Keratinocyte (primary cell): ENCODE measurements at regions not wholly inside any gene's neighbourhood (a gene's known extent, or its start where the extent isn't known, plus 50 kb on each side); places are given as distances from the start of the nearest gene placed in this dataset.

Experiments used
- DNase-seq: peaks from one replicate; pipeline ENCODE4 v3.0.0-alpha.2; 2011; ENCODE audit warnings: low read depth, missing footprints, low spot score
- FAIRE-seq: peaks from 2 replicates; lab custom pipeline; 2011; peaks lifted over from hg19 to GRCh38; lab: Jason Lieb, UNC
- H2AFZ ChIP-seq: 2 replicates; pipeline ENCODE4 v1.6.0; 2012; ENCODE audit warnings: low read length, control low read depth, inconsistent platforms; ENCODE audit not compliant: control insufficient read depth
- H3K27ac ChIP-seq: 2 replicates; pipeline ENCODE4 v1.5.1; 2011; ENCODE audit warnings: low read length; ENCODE audit not compliant: control insufficient read depth, insufficient read depth
- H3K27me3 ChIP-seq: 3 replicates; pipeline ENCODE4 v1.6.0; 2011; ENCODE audit warnings: low read length; ENCODE audit not compliant: control insufficient read depth, insufficient read depth; ENCODE audit errors: extremely low read depth
- H3K36me3 ChIP-seq, 2 experiments: 2 replicates in 1 of 2; 3 replicates in 1 of 2; pipeline ENCODE4 v1.5.1; 2011; ENCODE audit warnings: low read length in 2 of 2, mild to moderate bottlenecking in 1 of 2; ENCODE audit not compliant: control insufficient read depth in 2 of 2, insufficient read depth in 2 of 2; ENCODE audit errors: extremely low read depth in 1 of 2
- H3K4me1 ChIP-seq: 3 replicates; pipeline ENCODE4 v1.5.1; 2011; ENCODE audit warnings: low read length; ENCODE audit not compliant: control insufficient read depth, insufficient read depth; ENCODE audit errors: extremely low read depth
- H3K4me2 ChIP-seq: 3 replicates; pipeline ENCODE4 v1.6.0; 2011; ENCODE audit warnings: low read depth, low read length; ENCODE audit not compliant: control insufficient read depth, insufficient read depth; ENCODE audit errors: extremely low read depth
- H3K4me3 ChIP-seq, 3 experiments: fragments of 200-600 bp in 1 of 3; sonication (generic) in 1 of 3; 2 replicates in 2 of 3; 3 replicates in 1 of 3; pipeline ENCODE4 v1.5.1; 2011 to 2016; ENCODE audit warnings: low read length in 3 of 3, mild to moderate bottlenecking in 3 of 3, control low read depth in 2 of 3, inconsistent platforms in 1 of 3, low read depth in 1 of 3, mixed read lengths in 1 of 3, mixed run types in 1 of 3, moderate library complexity in 1 of 3; ENCODE audit not compliant: control insufficient read depth in 2 of 3, insufficient read depth in 2 of 3; ENCODE audit errors: extremely low read depth in 1 of 3
- H3K79me2 ChIP-seq: 2 replicates; pipeline ENCODE4 v1.6.0; 2012; ENCODE audit warnings: low read length; ENCODE audit not compliant: control insufficient read depth, insufficient read depth
- H3K9ac ChIP-seq: 3 replicates; pipeline ENCODE4 v1.6.0; 2011; ENCODE audit warnings: low read length; ENCODE audit not compliant: control insufficient read depth, insufficient read depth; ENCODE audit errors: extremely low read depth
- H3K9me1 ChIP-seq: 3 replicates; pipeline ENCODE4 v1.6.0; 2011; ENCODE audit warnings: low read length; ENCODE audit not compliant: control insufficient read depth, insufficient read depth; ENCODE audit errors: extremely low read depth
- H3K9me3 ChIP-seq: 2 replicates; pipeline ENCODE4 v1.5.1; 2012; ENCODE audit warnings: low read depth, low read length; ENCODE audit not compliant: control insufficient read depth
- H4K20me1 ChIP-seq: 3 replicates; pipeline ENCODE4 v1.6.0; 2011; ENCODE audit warnings: low read length; ENCODE audit not compliant: control insufficient read depth, insufficient read depth; ENCODE audit errors: extremely low read depth
- CTCF ChIP-seq, 3 experiments: IDR thresholded peaks in 1 of 3; conservative IDR thresholded peaks in 1 of 3; optimal IDR thresholded peaks in 1 of 3; 2 replicates in 2 of 3; 3 replicates in 1 of 3; pipeline versions ENCODE3 to v1.5.1; 2011; ENCODE audit warnings: low read length in 3 of 3, mild to moderate bottlenecking in 3 of 3, moderate library complexity in 2 of 3, control low read depth in 1 of 3, inconsistent platforms in 1 of 3; ENCODE audit not compliant: insufficient read depth in 2 of 3; ENCODE audit errors: extremely low read depth in 1 of 3
- EZH2 ChIP-seq: IDR thresholded peaks from one replicate; pipeline ENCODE4 v1.6.1; 2012; ENCODE audit warnings: inconsistent platforms, mild to moderate bottlenecking, low read length, moderate library complexity
- dilution Hi-C: fragments of 300-500 bp; cut with MboI; formaldehyde crosslinking; loops from one replicate; pipeline ENCODE4 v1.7.0; 2020; ENCODE audit warnings: low sequenced_read_pairs; ENCODE audit not compliant: extremely low pct_ligation_motif_present

- Histone ChIP-seq H3K27ac (no peak overlapping the region), H3K9me1 (no peaks in the 10 kb centered on the region), H3K9me3 (no peaks in the 10 kb centered on the region), H4K20me1 (no peaks in the 10 kb centered on the region), H3K36me3 (no peaks in the 10 kb centered on the region), H3K4me3 (no peak overlapping the region), H3K4me2 (no peak overlapping the region), H3K27me3 (no peaks in the 10 kb centered on the region), H3K9ac (no peak overlapping the region), H3K4me1 (no peaks in the 10 kb centered on the region), H2AFZ (no peak overlapping the region), H3K79me2 (no peaks in the 10 kb centered on the region)
- FAIRE-seq (no peak), DNase-seq (no peak)
- dilution Hi-C loops, result no loop called here
- no peak for TF ChIP-seq CTCF (optimal IDR thresholded peaks at IDR 0.05 in 1 of 3, IDR thresholded peaks at IDR 0.05 in 1 of 3, conservative IDR thresholded peaks at IDR 0.05 in 1 of 3; ENCODE audit: extremely low read depth in 1 of 3, insufficient read depth in 2 of 3, low read length in 3 of 3)
- TF ChIP-seq EZH2, result no peak
Measured at GRCh38 chr6:85058806-85059205, 294.4 kb upstream of the TBX18 start.

- dilution Hi-C loops, result no loop called here
- Histone ChIP-seq H2AFZ (no peak overlapping the region), H4K20me1 (no peaks in the 10 kb centered on the region), H3K4me3 (no peak overlapping the region), H3K4me2 (no peak overlapping the region), H3K79me2 (no peaks in the 10 kb centered on the region), H3K27ac (no peak overlapping the region), H3K36me3 (no peaks in the 10 kb centered on the region), H3K27me3 (no peaks in the 10 kb centered on the region), H3K9ac (no peak overlapping the region), H3K9me1 (no peaks in the 10 kb centered on the region), H3K9me3 (no peaks in the 10 kb centered on the region), H3K4me1 (no peaks in the 10 kb centered on the region)
- no peak for TF ChIP-seq CTCF (optimal IDR thresholded peaks at IDR 0.05 in 1 of 3, IDR thresholded peaks at IDR 0.05 in 1 of 3, conservative IDR thresholded peaks at IDR 0.05 in 1 of 3; ENCODE audit: extremely low read depth in 1 of 3, insufficient read depth in 2 of 3, low read length in 3 of 3)
- no peak for TF ChIP-seq EZH2
- FAIRE-seq (no peak), DNase-seq (no peak)
Measured at GRCh38 chr6:85050149-85050548, 285.8 kb upstream of the TBX18 start.
